Natural killer cell (primary cell): ENCODE measurements at regions not wholly inside any gene's neighbourhood (a gene's known extent, or its start where the extent isn't known, plus 50 kb on each side); places are given as distances from the start of the nearest gene placed in this dataset.
"Not testable (repeated sequence)": the region's sequence is repeated elsewhere in the genome, so short reads cannot be mapped to it uniquely, and the experiment has no call there.

ENCODE experiments used
- ATAC-seq, 3 donors: fragments of 150-1000 bp in 2 of 3; fragments of 200-7000 bp in 1 of 3; cut with Tn5 transposase; 1 replicate in 1 of 3; 2 replicates in 2 of 3; pipeline ENCODE4 v1.10.0; 2021; ENCODE audit warnings: mild to moderate bottlenecking in 2 of 3, moderate library complexity in 2 of 3
- DNase-seq, 2 donors: peaks; one replicate each; pipeline versions ENCODE4 v3.0.0 to v3.0.0-alpha.2; 2013 to 2021; ENCODE audit warnings: mixed read lengths in 1 of 2
- H3K27ac ChIP-seq: one replicate; pipeline ENCODE4 v1.5.1; 2013; ENCODE audit warnings: mild to moderate bottlenecking, low read length
- H3K27me3 ChIP-seq: one replicate; pipeline ENCODE4 v1.6.1; 2013; ENCODE audit warnings: low read length; ENCODE audit not compliant: control insufficient read depth, insufficient read depth
- H3K36me3 ChIP-seq: one replicate; pipeline ENCODE4 v1.6.1; 2013; ENCODE audit warnings: low read length; ENCODE audit not compliant: control insufficient read depth, insufficient read depth
- H3K4me1 ChIP-seq: one replicate; pipeline ENCODE4 v1.6.1; 2013; ENCODE audit warnings: low read length; ENCODE audit not compliant: control insufficient read depth, insufficient read depth
- H3K4me3 ChIP-seq: one replicate; pipeline ENCODE4 v1.5.1; 2013; ENCODE audit warnings: low read length
- H3K9me3 ChIP-seq: one replicate; pipeline ENCODE4 v1.6.1; 2013; ENCODE audit warnings: low read length; ENCODE audit not compliant: control insufficient read depth, insufficient read depth
- H3K27ac Mint-ChIP-seq, 2 donors: one replicate each; pipeline ENCODE4 v1.8.0; 2022; ENCODE audit warnings: mild to moderate bottlenecking in 2 of 2, mixed read lengths in 2 of 2, moderate library complexity in 1 of 2
- H3K27me3 Mint-ChIP-seq, 2 donors: one replicate each; pipeline ENCODE4 v1.8.0; 2022; ENCODE audit warnings: low read depth in 2 of 2, mixed read lengths in 2 of 2
- H3K36me3 Mint-ChIP-seq: one replicate; pipeline ENCODE4 v1.8.0; 2022; ENCODE audit warnings: mixed read lengths
- H3K4me1 Mint-ChIP-seq, 2 donors: one replicate each; pipeline ENCODE4 v1.8.0; 2022; ENCODE audit warnings: mixed read lengths in 2 of 2
- H3K4me3 Mint-ChIP-seq: one replicate; pipeline ENCODE4 v1.8.0; 2022; ENCODE audit warnings: mild to moderate bottlenecking, moderate library complexity, mixed read lengths
- H3K9me3 Mint-ChIP-seq, 2 donors: one replicate each; pipeline ENCODE4 v1.8.0; 2022; ENCODE audit warnings: mixed read lengths in 2 of 2
- WGBS: methylation state at CpG from one replicate; pipeline ENCODE4 v1.1.7; 2013; ENCODE audit warnings: missing lambda C conversion rate; ENCODE audit not compliant: insufficient coverage; 5-methylcytosine and 5-hydroxymethylcytosine counted together
- intact Hi-C: fragments of 100-400 bp; cut with micrococcal nuclease; formaldehyde crosslinking; loops from one replicate; pipeline ENCODE4 v1.14.2; 2022
- TF ChIP-seq, protein P1 (sequence below): fragments of 200-600 bp; IDR thresholded peaks from one replicate; pipeline ENCODE4 v1.8.0; 2022; ENCODE audit warnings: antibody characterized with exemption

DNA sequence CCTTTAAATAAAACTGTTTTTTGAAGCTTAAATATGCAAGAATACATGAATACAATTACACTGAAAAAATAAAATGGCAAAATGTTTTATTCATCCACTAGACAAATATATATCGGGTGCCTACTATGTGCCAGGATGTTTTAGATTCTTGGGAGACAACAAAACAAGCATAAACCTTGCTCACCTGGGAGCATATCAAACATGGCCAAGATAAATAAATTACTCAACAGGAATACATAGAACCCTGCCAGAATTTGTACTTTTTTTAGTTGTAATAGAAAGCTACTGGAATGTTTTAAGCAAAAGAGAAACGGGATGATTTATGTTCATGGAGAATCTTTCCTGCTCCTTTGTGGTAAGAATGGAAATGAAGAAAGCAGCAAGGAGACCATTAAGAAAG lies 2358.5 kb upstream of the PCDH20 start:
- ATAC-seq: no peak

DNA sequence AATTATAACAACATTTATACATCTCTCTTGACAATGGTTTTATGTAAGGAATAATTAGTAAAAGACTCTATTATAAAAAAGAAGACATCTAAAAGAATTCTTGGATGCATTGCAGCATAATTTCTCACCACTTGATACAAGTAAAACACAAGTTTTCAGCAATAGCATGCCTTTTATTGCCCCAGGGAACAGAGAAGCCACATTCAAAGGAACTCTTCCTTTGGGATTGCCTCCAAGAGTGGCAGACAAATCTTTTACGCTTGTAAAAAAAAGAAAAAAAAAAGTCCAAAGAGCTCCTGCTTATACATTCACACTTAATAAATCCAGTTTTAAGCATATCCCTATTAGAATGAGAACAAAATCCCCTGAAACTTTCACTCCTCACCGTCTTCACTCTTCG lies 2357.8 kb upstream of the PCDH20 start:
- DNase-seq: no peak
- no peaks in the 10 kb centered on the region for H3K27me3 ChIP-seq
- Mint-ChIP-seq H3K4me3 (no peak overlapping the region), H3K9me3 (peaks cover 2 to 12% of the 10 kb centered on the region in 2 donors), H3K27me3 (no peaks in the 10 kb centered on the region), H3K36me3 (no peaks in the 10 kb centered on the region), H3K27ac (no peak overlapping the region), H3K4me1 (no peaks in the 10 kb centered on the region)
- TF ChIP-seq, protein P1, sequence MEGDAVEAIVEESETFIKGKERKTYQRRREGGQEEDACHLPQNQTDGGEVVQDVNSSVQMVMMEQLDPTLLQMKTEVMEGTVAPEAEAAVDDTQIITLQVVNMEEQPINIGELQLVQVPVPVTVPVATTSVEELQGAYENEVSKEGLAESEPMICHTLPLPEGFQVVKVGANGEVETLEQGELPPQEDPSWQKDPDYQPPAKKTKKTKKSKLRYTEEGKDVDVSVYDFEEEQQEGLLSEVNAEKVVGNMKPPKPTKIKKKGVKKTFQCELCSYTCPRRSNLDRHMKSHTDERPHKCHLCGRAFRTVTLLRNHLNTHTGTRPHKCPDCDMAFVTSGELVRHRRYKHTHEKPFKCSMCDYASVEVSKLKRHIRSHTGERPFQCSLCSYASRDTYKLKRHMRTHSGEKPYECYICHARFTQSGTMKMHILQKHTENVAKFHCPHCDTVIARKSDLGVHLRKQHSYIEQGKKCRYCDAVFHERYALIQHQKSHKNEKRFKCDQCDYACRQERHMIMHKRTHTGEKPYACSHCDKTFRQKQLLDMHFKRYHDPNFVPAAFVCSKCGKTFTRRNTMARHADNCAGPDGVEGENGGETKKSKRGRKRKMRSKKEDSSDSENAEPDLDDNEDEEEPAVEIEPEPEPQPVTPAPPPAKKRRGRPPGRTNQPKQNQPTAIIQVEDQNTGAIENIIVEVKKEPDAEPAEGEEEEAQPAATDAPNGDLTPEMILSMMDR: no peak
- H3K4me1 ChIP-seq: no peaks in the 10 kb centered on the region
- no peak overlapping the region for H3K27ac ChIP-seq
- intact Hi-C loops: no loop called here
- H3K4me3 ChIP-seq: no peak overlapping the region
- peaks cover 3% of the 10 kb centered on the region for H3K9me3 ChIP-seq
- no peaks in the 10 kb centered on the region for H3K36me3 ChIP-seq
- 97% methylated on average over 3 of the region's 3 CpGs for WGBS
- no peak for ATAC-seq

More for the DNA sequence above, 2358.5 kb upstream of the PCDH20 start:
- TF ChIP-seq, protein P1: no peak
- Histone ChIP-seq H3K27me3 (no peaks in the 10 kb centered on the region), H3K36me3 (no peaks in the 10 kb centered on the region), H3K4me1 (no peaks in the 10 kb centered on the region), H3K9me3 (peaks cover 3% of the 10 kb centered on the region), H3K4me3 (no peak overlapping the region), H3K27ac (no peak overlapping the region)
- WGBS: 92% methylated on average over 2 of the region's 2 CpGs
- Mint-ChIP-seq H3K4me3 (no peak overlapping the region), H3K27me3 (no peaks in the 10 kb centered on the region), H3K9me3 (peaks cover 3 to 12% of the 10 kb centered on the region in 2 donors), H3K36me3 (no peaks in the 10 kb centered on the region), H3K27ac (no peak overlapping the region), H3K4me1 (no peaks in the 10 kb centered on the region)
- intact Hi-C loops: no loop called here
- DNase-seq: no peak

DNA sequence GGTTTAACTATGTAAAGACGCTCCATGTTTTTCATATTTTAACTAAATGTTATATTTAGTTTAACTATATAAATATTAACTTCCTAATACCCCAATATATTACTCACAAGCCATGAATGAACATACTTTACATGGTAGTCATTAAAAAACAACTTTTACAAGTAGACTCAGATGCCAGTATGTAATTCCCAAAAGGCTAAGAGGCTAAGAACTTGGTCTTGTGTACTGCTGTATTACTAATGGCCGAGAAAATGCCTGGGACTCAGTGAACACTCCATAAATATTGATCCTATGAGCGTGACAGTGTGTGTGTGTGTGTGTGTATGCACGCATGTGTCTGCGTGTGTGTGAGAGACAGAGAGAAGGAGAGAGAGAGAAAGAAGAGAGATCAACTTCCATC lies 2342.0 kb upstream of the PCDH20 start:
- H3K27me3 ChIP-seq, H3K9me3 ChIP-seq, H3K9me3 Mint-ChIP-seq, ATAC-seq, H3K27me3 Mint-ChIP-seq, H3K4me3 ChIP-seq, intact Hi-C loops, H3K36me3 ChIP-seq, H3K36me3 Mint-ChIP-seq, H3K4me1 ChIP-seq, H3K27ac Mint-ChIP-seq, H3K4me1 Mint-ChIP-seq, H3K27ac ChIP-seq, H3K4me3 Mint-ChIP-seq, DNase-seq: not testable (repeated sequence)
- no CpG with 5 or more reads among the region's 5 CpGs for WGBS

DNA sequence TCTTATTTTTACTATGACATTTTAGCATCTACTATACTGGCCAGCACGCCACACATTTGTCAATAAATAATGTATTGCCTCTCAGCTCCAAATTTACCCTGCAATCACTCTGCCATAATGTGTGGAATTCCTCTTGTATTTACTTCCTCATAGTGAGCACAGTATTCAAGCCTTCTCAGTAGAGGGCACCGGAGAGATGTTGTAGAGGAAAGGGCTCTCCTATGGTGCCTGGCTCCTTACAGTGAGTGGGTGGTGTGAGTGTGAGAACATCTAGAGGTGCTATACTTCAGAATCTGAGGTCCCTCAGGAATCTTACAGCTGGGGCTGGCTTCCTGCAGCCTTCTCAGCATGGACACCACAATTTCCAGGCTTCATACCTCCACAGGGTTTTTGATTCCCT lies 2334.2 kb upstream of the PCDH20 start:
- H3K36me3 ChIP-seq, H3K4me3 ChIP-seq, intact Hi-C loops, H3K4me3 Mint-ChIP-seq, H3K36me3 Mint-ChIP-seq, DNase-seq, H3K4me1 ChIP-seq, H3K27ac ChIP-seq, H3K27me3 Mint-ChIP-seq, H3K4me1 Mint-ChIP-seq, H3K9me3 Mint-ChIP-seq, H3K9me3 ChIP-seq, H3K27ac Mint-ChIP-seq, ATAC-seq, H3K27me3 ChIP-seq: not testable (repeated sequence)
- WGBS: no CpG with 5 or more reads among the region's 2 CpGs

DNA sequence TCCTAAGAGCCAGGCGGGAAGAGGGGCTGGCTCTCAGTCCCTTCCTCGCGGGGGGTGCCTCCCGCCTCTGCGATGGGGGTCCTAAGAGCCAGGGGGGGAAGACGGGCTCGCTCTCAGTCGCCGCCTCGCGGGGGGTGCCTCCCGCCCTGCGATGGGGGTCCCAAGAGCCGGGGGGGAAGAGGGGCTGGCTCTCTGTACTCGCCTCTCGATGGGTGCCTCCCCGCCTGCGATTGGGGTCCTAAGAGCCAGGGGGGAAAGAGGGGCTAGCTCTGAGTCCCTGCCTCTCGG lies 2326.1 kb upstream of the PCDH20 start:
- H3K4me3 Mint-ChIP-seq, H3K27ac Mint-ChIP-seq, H3K27me3 Mint-ChIP-seq, H3K36me3 ChIP-seq, intact Hi-C loops, H3K4me1 Mint-ChIP-seq, H3K27me3 ChIP-seq, H3K9me3 Mint-ChIP-seq, ATAC-seq, H3K27ac ChIP-seq, H3K4me3 ChIP-seq, H3K4me1 ChIP-seq, DNase-seq, H3K36me3 Mint-ChIP-seq: not testable (repeated sequence)
- WGBS: 96% methylated on average over 13 of the region's 19 CpGs
- H3K9me3 ChIP-seq: peaks cover 26% of the 10 kb centered on the region
